ENCODE measurements at regions not wholly inside any gene's neighbourhood (a gene's known extent, or its start where the extent isn't known, plus 50 kb on each side); places are given as distances from the start of the nearest gene placed in this dataset.

DNA sequence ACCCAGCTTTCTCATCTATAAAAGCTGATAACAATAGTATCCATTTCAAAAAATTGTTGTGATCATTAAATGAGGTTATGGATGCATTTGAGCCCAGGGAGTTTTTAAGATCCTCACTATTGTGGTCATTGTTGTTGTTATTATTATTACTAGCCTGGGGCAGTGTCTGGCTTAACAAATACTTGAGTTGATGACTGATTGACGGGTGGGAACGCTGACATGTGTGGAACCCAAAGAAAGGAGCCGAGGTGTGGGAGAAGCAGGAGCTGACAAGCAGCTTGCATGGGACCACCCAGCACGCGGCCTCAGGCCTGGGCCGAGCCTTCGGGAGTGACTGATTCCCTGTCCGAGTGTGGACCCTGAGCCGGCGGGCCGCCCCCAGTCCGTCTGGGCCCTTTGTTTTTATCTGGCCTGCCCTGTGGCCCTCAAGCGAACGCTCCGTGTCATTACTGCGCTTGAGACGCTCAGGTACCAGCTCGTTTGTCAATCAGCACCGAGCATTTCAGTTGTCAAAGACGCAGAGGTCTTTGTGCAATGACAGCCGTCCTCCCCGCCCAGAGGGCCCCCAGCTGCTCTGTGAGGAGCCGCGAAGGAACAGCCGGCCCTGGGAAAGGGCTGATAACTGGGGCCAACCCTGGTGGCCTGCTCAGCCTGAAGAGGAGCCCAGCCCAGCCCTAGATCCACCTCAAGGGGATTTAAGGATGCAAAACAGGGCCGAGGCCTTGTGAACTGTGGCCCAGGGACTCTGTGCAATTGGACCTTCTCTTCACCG is 132.9 kb upstream of the FOXF1 start:
- CTCF ChIA-PET: no interaction called here

More for the DNA sequence above, 132.9 kb upstream of the FOXF1 start:
- no peaks in the 10 kb centered on the region for H4K20me1 ChIP-seq (ENCODE audit: insufficient read depth)
- H3K9me2 ChIP-seq (ENCODE audit: insufficient read depth): no peaks in the 10 kb centered on the region
- RAD21 ChIA-PET (ENCODE audit: low non-redundant PET in 1 of 2, low total read pairs in 2 of 2, uncharacterized antibody in 2 of 2, unreplicated experiment in 2 of 2): no interaction called here
- no peak overlapping the region for H3K4me3 ChIP-seq (replicated peaks in 1 of 2; ENCODE audit: low read depth in 1 of 2, low read length in 2 of 2)
- POLR2A ChIA-PET: no interaction called here
- no peak for ATAC-seq
- TF ChIP-seq, protein P1, sequence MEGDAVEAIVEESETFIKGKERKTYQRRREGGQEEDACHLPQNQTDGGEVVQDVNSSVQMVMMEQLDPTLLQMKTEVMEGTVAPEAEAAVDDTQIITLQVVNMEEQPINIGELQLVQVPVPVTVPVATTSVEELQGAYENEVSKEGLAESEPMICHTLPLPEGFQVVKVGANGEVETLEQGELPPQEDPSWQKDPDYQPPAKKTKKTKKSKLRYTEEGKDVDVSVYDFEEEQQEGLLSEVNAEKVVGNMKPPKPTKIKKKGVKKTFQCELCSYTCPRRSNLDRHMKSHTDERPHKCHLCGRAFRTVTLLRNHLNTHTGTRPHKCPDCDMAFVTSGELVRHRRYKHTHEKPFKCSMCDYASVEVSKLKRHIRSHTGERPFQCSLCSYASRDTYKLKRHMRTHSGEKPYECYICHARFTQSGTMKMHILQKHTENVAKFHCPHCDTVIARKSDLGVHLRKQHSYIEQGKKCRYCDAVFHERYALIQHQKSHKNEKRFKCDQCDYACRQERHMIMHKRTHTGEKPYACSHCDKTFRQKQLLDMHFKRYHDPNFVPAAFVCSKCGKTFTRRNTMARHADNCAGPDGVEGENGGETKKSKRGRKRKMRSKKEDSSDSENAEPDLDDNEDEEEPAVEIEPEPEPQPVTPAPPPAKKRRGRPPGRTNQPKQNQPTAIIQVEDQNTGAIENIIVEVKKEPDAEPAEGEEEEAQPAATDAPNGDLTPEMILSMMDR (IDR thresholded peaks at IDR 0.05 in 2 of 3, conservative IDR thresholded peaks at IDR 0.05 in 1 of 3; ENCODE audit: borderline replicate concordance in 1 of 3, insufficient read depth in 1 of 3, low read depth in 2 of 3, low read length in 2 of 3): no peak
- TF ChIP-seq SRF (IDR thresholded peaks at IDR 0.05; ENCODE audit: low read depth) (no peak), TCF7L2 (IDR thresholded peaks at IDR 0.05; ENCODE audit: borderline replicate concordance, extremely low read depth, insufficient read depth, insufficient read length) (no peak), POLR2A (IDR thresholded peaks at IDR 0.05; ENCODE audit: borderline replicate concordance, extremely low read depth, insufficient read depth, insufficient read length) (no peak), EZH2 (IDR thresholded peaks at IDR 0.05) (no peak), SIN3A (IDR thresholded peaks at IDR 0.05; ENCODE audit: low read depth) (no peak)
- TF ChIP-seq, protein P2, sequence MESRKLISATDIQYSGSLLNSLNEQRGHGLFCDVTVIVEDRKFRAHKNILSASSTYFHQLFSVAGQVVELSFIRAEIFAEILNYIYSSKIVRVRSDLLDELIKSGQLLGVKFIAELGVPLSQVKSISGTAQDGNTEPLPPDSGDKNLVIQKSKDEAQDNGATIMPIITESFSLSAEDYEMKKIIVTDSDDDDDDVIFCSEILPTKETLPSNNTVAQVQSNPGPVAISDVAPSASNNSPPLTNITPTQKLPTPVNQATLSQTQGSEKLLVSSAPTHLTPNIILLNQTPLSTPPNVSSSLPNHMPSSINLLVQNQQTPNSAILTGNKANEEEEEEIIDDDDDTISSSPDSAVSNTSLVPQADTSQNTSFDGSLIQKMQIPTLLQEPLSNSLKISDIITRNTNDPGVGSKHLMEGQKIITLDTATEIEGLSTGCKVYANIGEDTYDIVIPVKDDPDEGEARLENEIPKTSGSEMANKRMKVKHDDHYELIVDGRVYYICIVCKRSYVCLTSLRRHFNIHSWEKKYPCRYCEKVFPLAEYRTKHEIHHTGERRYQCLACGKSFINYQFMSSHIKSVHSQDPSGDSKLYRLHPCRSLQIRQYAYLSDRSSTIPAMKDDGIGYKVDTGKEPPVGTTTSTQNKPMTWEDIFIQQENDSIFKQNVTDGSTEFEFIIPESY (IDR thresholded peaks at IDR 0.05; ENCODE audit: extremely low read depth, insufficient replicate concordance, low read length): no peak
- TF ChIP-seq, protein P3, sequence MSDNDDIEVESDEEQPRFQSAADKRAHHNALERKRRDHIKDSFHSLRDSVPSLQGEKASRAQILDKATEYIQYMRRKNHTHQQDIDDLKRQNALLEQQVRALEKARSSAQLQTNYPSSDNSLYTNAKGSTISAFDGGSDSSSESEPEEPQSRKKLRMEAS (IDR thresholded peaks at IDR 0.05): no peak
- no peak overlapping the region for H3K27ac ChIP-seq (ENCODE audit: low read depth, low read length)
- no peak overlapping the region for H3K9ac ChIP-seq (ENCODE audit: low read length)
- H3K36me3 ChIP-seq (ENCODE audit: control insufficient read depth in 1 of 2, insufficient read depth in 2 of 2, low read length in 2 of 2): no peaks in the 10 kb centered on the region
- intact Hi-C loops (cut with micrococcal nuclease): no loop called here
- no peak for DNase-seq (ENCODE audit: low read depth, low spot score)
- H3K4me2 ChIP-seq (ENCODE audit: low read length): no peak overlapping the region
- no peaks in the 10 kb centered on the region for H3K79me2 ChIP-seq (ENCODE audit: insufficient read depth, low read length)
- H3K27me3 ChIP-seq (ENCODE audit: insufficient read depth, low read length): no peaks in the 10 kb centered on the region
- no TSS peak for BruUV-seq (replicated peaks)
- peaks cover 0 to 5% of the 10 kb centered on the region in 2 experiments; a peak in 1 of 4 replicates for H3K4me1 ChIP-seq (ENCODE audit: control insufficient read depth in 1 of 2, insufficient read depth in 2 of 2, low read length in 2 of 2)
- H3K9me3 ChIP-seq (ENCODE audit: control insufficient read depth in 1 of 2, insufficient read depth in 1 of 2, low read depth in 1 of 2, low read length in 2 of 2): peaks cover 0 to 9% of the 10 kb centered on the region in 2 experiments; a peak in 1 of 4 replicates
- no peak overlapping the region for H2AFZ ChIP-seq (ENCODE audit: low read depth, low read length, poor library complexity, severe bottlenecking)
